ENCODE measurements at regions not wholly inside any gene's neighbourhood (a gene's known extent, or its start where the extent isn't known, plus 50 kb on each side); places are given as distances from the start of the nearest gene placed in this dataset.

GRCh38 chr10:109103278-109103677, 820.0 kb downstream of the XPNPEP1 start:
- TF ChIP-seq, protein P1, sequence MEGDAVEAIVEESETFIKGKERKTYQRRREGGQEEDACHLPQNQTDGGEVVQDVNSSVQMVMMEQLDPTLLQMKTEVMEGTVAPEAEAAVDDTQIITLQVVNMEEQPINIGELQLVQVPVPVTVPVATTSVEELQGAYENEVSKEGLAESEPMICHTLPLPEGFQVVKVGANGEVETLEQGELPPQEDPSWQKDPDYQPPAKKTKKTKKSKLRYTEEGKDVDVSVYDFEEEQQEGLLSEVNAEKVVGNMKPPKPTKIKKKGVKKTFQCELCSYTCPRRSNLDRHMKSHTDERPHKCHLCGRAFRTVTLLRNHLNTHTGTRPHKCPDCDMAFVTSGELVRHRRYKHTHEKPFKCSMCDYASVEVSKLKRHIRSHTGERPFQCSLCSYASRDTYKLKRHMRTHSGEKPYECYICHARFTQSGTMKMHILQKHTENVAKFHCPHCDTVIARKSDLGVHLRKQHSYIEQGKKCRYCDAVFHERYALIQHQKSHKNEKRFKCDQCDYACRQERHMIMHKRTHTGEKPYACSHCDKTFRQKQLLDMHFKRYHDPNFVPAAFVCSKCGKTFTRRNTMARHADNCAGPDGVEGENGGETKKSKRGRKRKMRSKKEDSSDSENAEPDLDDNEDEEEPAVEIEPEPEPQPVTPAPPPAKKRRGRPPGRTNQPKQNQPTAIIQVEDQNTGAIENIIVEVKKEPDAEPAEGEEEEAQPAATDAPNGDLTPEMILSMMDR (IDR thresholded peaks at IDR 0.05 in 2 of 3, conservative IDR thresholded peaks at IDR 0.05 in 1 of 3; ENCODE audit: borderline replicate concordance in 1 of 3, insufficient read depth in 1 of 3, low read depth in 2 of 3, low read length in 2 of 3) = no peak
- TF ChIP-seq FOSL1 (IDR thresholded peaks at IDR 0.05; ENCODE audit: low read depth) (no peak), SRF (IDR thresholded peaks at IDR 0.05; ENCODE audit: low read depth) (no peak), ZBTB33 (IDR thresholded peaks at IDR 0.05; ENCODE audit: extremely low read depth, insufficient replicate concordance, low read length) (no peak)

Data from HCT116 (cell line).